ENCODE measurements at regions not wholly inside any gene's neighbourhood (a gene's known extent, or its start where the extent isn't known, plus 50 kb on each side); places are given as distances from the start of the nearest gene placed in this dataset.

DNA sequence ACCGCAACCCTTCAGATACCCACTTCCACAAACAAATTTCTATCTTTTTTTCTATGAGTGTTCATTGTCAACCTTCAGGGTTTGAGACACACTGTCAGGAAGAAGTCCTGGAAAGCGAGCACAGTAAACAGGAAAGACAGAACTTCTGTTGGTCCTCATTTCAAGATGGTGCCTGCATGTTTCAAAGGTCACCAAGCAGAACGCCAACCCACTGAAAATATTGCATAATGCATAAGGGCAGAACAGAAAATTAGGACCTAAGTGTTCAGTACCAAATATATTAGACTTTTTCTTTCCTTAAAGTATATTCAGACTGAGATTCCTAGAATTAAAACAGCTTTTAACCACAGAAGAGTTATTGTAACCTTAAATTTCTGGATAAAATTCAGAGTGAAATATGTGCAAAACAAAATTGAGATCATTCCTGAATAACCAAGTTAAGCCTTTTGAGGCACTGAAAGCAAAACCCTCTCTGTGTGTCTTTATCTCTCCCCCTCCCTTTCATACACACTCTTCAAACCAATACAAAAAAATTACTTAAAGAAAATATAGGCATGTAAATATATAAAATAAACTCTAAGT, 387.8 kb upstream of the THBS1 start:
- no peak for DNase-seq

DNA sequence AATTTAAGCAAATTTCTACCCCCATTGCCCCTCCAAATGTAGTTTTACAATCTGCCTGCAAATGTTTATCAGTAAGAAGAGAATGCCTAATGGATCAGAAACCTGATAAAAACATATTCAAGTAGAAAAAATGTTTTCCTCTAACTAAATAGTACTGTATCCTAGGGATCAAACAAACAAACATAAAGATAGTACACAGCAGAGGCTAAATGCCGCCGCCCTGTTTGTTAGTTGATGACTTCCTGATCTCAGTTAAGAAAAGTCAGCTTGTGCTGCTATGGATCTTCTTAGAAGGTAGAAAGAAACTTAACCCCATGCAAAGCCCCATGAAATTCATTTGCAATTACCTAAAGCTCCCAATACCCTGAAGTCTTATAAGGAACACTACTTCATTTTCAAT, 387.3 kb upstream of the THBS1 start:
- no peak for DNase-seq

DNA sequence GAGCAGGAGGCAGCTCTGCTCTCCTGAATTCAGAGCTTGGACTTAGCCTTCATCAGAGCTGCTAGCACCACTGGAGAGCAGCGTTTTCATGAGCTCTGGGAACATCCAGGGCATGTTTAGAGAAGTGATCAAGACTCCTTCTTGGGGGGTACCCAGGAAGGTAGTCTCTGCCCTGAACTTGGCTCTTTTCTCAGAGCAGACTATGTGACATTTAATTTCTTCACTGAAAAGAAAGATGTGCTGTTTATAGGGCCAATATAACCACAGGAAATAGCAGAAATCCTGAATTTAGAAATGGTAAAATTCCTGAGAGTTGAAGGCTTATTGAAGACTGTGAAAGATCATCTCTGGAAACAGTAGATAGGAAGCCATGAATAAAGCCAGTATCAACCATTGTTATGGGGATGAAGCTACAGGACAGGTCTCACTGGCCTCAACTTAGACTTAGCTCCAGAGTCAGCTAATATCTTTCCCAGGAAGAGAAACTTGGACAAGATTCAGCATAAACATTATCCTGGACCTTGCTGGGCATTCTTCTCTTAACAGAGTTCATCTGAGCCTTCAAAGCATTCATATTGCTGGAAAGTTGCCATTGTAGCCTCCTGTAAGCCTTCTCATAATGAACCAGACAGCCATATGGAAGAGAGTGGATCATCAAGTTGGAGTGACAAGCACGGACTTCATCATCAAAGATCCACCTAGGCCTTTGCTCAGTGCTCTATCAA, 386.6 kb upstream of the THBS1 start:
- DNase-seq = no peak

DNA sequence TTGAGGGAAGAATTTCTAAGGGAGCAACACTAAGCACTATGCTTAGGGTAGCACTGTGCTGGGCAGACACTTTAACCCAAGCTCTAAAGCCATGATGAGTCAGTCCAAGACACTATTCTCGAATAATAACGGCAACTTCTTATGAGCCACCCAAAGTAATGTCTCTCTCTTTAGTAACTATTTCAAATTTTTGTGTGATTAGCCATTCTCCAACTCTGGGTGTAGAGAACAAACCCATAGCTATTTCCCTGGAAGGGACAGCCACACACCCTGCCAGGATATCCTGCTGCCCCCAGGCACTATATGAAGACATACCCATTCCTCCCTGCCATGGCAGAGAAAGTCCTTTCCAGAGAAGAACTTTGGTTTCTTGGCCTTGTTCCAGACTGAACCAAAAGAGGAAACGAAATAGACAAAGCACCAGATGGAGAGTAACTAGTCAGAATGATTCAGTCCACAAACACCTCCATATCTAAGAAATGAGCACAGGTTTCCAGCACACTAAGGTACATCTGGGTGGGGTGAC, 384.9 kb upstream of the THBS1 start:
- no peak for DNase-seq

DNA sequence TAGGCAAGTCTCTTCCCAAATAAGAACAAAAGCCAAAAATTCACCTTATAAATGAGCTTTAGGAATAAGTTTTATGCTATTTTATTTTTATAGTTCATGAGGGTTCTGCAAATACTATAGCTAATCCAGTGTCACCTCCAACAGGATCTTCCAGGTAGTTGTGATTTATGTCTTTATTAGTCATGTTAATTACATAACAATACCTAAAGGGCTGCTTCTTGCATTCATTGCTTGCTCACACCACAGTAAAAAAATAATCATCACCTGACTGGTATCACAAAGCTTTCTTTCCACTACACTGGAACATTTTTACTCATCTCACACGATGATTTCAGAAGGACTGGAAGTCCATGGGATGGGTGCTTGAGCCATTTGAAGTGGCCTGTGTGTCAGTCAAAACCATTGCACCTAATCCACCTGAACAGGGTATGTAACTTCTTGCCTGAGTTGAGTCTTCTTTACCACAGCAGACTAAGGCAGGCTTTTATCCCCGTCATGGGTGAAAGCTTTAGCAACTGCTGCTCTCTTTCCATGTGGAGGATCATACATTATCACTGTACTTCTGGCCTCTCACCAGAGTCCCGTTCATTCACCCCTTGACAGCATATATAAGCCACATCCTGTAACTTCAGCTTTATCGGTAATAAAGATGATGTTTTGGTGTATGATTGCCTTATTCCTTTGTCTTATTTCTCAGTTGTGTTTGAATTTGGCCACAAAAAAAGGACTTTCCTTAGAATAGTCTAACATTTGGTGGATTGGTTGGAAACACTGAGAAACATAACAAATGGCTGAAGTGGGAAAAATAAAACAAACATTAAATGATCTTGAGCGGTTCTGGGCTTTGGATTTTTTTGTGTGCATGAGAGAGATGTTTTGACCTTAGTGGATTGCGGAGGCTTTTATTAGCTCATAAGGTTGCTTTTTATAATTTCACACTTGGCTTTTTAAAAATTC, 382.6 kb upstream of the THBS1 start:
- no peak for DNase-seq

DNA sequence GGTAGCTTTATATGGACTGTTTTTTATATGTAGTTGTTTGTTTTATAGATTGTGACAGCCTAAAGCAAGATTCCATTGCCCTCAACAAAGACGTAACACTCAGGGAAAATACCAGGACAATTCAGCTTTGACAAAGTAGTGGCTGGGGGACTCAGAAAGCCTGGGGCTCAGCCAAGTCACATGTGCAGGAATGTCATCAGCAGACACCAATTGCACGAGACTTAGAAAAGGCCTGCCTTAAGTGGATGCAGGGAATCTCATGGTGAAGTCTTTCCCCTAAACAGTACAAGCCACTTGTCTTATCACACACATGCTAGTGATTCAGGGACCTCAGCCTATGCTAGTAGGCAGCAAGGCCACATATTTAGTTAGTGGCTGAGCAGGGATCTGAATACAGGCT, 381.8 kb upstream of the THBS1 start:
- no peak for DNase-seq

DNA sequence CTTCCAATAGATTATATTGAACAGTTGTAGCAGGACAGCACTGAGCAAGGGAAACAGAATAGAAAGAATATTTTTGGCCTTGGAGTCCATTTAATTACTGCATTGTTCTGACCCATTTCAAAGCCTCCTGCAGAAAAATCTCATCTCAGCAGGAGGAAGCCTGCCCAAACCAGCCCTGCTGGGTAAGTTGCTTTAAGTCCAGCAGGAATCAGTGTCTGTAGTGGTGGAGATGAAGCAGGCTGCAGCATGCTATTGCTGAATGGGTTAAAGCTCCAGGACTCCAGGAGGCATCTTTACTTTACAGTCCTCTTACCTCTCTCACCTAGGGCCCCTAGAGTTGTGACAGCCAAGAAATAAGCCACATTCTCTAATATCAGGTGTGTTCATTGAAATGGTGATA, 380.3 kb upstream of the THBS1 start:
- no peak for DNase-seq

DNA sequence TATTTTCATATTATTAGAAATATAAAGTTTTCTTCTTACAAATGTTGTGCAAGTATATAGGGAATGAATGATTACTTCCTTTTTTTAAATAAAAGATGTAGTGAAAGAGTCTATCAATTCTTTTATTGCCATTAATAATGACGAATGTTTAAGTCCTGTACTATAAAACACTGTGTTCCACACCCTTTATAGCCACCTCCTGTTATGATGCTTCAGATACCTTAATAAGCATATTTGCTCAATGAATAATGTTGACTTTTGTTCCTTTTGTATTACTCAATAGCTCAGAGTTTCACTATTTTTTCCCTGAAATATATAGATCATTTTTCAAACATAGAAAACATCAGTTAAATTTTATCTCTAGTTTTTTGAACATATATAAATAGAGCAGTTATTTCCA, 378.2 kb upstream of the THBS1 start:
- no peak for DNase-seq

DNA sequence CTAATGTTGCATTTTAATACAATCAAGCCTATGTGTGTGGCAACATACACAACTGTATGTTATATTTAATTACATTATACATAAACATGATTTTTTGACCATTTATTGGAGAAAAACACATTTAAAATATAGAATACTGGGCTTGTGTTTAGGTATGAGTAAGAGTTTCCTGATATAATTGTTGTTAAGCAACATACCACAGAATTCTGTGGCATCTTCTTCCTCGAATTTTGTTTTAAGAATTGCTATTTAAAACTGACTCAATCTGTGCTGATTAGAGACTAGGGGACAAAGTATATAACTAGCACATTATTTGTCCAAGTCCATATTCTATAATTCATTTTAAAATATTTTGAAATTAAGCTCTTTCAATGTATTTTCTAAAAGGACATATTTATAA, 376.8 kb upstream of the THBS1 start:
- DNase-seq = no peak

DNA sequence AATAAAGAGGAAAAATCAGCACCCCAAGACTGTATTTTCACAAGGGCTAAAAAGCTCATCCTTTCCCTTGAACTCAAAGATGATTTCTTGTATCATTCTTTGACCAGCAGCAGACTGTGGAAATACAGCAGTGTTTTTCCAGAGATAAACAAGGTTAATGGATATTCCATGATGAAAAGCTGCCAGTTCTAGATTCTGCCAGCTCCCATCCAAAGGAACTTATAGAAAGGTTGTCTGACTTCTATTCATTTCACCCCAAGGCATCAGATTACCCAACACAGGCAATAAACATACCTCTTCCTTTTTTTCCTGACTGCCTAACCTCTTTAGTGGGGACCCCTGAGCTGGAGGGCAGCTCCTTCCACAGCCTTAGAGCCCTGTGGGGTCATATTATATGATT, 375.8 kb upstream of the THBS1 start:
- no peak for DNase-seq

DNA sequence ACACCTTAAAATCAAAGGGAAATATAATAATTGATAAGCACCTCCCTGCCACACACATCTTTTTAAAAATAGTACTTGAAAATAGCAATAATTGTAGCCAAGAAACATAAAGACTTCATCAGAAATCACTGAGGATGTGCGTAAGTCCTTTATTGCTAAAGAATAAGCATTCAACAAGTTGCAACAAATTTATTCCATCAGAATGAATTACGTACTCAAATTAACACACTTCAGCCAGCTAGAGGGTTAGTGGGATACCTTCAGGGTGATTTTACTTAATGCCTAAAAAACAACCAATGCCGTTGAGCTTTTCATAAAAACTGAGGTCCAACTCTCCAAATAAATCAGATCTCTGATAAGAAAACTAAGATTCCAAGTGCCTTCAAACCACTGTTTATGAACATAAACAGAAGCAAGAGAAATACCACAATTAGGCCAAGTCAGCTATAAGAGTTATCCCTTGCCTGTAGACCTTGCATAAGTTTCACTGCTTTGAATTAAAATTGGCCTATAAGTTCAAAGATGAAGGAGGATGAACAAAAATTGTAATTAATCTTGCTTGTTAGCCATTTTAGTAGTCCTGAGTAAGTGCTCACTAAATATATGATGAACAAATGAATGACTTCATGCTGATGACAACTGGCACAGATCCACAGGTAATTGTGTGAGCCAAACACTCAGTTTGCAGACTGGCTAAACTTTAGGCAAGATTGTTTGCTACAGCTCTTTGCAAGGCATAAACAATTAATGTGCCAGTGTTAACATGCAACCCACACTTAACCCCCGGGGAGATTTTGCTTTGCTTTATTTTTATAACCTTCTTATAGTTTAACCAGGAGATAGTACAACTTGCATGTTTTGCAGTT, 375.1 kb upstream of the THBS1 start:
- DNase-seq = no peak

DNA sequence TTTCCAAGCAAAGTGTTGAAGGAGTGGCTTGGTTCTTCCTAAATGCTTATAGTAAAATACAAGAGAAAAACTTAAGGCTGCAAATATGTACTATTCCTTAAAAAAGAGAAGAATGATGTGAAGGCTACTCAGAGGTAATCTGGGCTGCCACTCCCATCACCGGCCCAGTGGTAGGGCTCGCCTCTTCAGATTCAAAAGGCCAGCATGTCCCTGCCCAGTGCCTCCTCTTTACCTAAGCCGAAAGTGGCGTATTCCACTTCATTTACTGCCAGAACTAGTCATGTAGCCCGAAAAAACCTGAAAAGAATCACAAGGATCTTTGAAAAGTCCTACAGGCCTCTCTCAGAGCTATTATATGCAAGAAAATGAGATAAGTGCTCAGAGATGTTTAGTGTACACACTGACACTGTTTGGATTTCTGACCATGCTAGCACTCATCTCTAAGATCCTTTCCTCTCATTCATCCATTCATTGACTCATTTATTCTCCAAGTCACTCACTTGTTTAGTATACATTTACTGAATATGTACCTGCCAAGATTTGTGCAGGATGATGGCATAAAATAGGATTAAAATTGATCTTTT, 373.3 kb upstream of the THBS1 start:
- no peak for DNase-seq

DNA sequence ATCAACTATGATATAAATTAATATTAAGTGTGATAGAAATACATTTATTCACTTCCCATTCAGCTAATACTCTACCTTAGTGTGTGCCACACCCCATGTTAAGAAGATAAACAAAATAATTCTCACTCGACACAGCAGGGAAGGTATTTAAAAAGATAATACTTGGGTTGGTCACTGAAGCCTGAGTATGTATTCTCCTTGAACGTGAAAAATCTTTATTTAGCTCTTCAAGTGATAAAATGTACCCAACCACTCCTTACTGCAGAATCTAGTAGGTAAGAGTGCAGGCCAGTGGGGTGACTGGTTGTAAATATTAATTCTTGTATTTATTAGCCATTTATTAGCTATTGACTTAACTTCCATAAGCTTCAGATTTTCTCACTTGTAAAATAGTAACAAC, 372.7 kb upstream of the THBS1 start:
- DNase-seq = no peak

DNA sequence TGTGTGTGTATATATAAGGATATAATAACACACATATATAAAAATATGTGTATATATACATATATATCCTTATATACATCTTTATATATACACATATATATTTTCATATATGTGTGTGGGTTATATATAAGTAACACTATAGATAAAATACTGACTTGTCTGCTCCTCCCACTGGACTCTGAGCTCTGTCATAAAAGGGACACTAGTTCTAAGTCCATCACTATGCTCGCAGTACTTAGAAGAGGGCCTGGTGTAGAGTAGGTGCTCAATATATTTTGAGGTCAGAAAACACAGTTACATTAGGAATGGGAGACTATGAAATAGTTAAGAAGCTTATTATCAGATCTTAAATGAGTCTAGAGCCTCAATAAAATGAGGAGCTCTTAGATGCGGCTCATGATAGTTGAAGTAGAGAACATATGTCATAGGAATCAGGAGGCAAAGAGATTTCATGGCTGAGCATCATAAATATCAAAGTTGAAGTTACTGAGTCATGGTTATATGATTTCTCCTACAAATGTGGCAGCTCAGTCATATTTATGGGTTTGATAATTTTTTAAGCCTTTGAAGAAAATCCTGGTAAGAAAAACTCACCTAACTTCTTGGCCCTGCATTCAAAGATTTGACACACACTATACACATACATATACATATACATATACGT, 371.2 kb upstream of the THBS1 start:
- no peak for DNase-seq

DNA sequence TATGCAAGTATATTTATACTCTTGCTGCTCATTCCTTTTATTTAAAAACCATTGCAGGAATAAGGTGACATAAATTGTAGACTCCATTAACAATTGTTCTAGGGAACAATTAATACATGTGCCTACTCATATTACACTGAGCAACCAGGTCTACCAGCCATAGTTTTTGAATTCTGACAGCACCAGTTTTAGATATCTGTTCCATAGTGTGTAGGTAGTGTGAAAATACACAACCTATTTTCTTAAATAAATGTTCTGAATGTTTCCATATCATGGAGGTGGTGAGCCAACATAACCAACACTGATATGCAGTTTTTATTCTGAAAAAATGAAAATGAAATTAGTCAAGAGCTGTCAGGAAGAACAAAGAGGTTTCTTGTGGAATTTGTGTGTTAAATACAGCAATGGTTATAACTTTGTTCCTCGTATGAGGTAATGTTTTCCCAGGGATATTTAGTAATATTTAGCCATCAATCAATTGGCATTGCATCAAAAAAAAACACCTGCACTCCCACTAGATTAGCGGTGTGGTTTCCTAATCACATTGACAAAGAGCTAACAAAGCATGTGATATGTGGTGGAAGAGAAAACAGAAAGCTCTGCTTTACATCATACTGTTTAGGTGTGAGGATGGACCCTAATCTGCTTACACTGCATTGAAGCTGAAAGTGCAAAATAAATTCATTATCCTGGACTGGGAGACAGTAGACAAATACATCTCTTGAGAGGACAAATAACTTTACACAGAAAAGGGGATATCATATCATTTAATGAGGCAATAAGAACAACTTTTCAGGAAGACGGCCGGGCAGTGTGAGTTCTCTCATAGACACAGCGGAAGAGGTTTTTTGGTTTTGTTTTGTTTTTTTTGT, 369.5 kb upstream of the THBS1 start:
- DNase-seq = no peak

DNA sequence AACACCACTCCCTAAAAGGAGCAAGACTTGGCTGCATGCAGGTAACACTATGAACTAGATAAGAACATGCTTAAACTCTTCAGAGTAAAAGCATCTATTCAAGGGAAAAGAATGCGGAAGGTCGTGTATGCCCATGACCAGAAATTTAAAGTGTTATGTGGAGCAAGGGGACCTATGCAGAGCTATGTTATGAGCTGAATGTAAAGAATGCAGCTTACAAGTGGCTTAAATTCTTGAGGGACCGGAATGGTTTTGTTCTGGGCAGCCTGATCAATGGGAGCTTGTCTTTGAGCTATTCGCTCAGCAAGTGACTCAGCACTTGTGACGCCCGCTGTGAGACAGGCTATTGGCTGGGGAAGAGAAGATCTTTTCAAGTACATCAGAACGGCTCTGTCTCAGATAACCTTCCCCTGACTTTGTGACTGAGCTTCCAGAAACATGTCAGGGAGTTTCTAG, 367.5 kb upstream of the THBS1 start:
- DNase-seq = no peak

DNA sequence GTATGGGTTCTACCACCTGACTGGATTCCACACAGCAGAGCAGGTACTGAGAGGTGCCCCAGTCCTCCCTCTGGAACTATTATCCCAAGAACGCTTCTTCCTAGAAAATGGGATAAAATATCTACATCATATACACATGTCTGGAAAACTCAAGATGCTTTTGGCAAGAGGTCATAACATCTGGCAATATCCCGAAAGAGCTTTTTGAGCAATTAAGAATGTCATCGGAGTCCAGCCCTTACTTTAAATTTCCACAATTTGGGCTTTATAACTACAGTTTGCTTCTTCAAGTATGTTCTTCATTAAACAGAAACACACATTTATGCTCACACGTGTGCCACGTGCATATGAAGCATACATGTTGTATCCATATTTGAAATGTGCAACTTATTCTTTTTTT, 365.9 kb upstream of the THBS1 start:
- DNase-seq = no peak

DNA sequence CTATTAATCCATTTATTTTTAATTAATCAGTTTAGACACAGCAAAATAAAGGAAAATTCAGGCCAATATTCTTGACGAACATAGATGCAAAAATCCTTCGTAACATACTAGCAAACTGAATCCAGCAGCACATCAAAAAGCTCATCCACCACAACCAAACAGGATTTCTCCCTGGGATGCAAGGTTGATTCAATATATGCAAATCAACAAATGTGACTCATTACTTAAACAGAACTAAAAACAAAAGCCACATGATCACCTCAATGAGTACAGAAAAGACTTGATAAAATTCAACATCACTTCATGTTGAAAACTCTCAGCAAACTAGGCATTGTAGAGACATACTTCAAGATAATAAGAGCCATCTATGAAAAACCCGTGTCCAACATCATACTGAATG, 364.1 kb upstream of the THBS1 start:
- no peak for DNase-seq

DNA sequence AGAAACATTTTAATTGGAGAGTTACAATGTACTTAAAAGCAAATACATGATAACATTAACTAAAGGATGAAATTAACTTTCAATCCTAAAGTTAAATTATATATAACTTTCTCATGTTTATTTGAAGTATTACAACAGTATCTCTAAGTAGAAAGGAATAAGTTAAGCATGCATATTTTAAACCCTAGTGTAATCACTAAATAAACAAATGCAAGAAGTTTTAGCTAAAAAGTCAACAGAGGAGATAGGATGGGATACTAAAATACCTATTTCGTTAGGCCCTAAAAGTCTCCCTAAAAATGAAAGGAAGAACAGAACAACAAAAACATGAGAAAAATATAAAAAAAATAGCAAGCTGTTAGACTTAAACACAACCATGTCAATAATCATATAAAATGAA, 361.3 kb upstream of the THBS1 start:
- no peak for DNase-seq

DNA sequence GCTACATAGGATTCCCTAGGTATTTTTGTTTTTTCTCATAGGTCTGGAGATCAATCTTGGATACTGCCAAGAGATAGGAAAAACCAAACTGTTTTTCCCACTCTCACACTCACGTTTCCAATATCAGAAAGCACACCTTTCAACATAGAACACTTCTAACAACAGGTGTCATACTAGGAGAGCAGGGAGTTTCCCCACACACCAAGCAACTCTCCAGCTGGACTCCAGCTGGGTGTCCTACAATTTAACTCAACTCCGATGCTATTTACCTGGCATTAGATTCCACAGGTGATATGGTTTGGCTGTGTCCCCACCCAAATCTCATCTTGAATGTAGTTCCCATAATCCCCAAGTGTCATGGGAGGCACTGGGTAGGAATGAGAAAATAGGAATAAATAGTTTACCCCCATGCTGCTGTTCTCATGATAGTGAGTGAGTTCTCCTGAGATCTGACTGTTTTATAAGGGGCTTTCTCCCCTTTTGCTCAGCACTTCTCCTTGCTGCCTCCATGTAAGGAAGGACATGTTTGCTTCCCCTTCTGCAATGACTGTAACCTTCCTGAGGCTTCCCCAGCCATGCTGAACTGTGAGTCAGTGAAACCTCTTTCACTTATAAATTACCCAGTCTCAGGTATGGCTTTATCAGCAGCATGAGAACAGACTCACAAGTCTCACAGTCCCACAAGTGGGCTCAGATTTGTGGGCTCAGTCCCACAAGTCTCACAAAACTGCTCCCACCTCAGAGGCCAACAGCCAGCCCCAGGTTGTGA, 354.5 kb upstream of the THBS1 start:
- no peak for DNase-seq

All from effector CD8-positive, alpha-beta T cell (primary cell).